CD4-positive, alpha-beta T cell (primary cell): ENCODE measurements at regions not wholly inside any gene's neighbourhood (a gene's known extent, or its start where the extent isn't known, plus 50 kb on each side); places are given as distances from the start of the nearest gene placed in this dataset.

Source experiments
- ATAC-seq: fragments of 200-7000 bp; cut with Tn5 transposase; one replicate; pipeline ENCODE4 v1.10.0; 2022; ENCODE audit warnings: mild to moderate bottlenecking; ENCODE audit not compliant: poor library complexity
- CTCF ChIA-PET: fragments of 350-600 bp; sonication (Branson Sonifier 250); formaldehyde crosslinking; loops from one replicate; lab custom pipeline; 2021; ENCODE audit warnings: antibody characterized with exemption, inconsistent platforms; lab: Charles Lee
- POLR2A ChIA-PET: fragments of 350-600 bp; sonication (Branson Sonifier 250); formaldehyde crosslinking; loops from one replicate; lab custom pipeline; 2021; ENCODE audit warnings: antibody characterized with exemption, inconsistent platforms; lab: Charles Lee
- DNase-seq, 14 experiments: peaks; one replicate each; pipeline ENCODE4 v3.0.0-alpha.2; 2013 to 2020; ENCODE audit warnings: mixed read lengths in 2 of 14
- H3K27ac ChIP-seq, 2 donors: one replicate each; pipeline versions ENCODE4 v1.5.1 to v1.7.0; 2013; ENCODE audit warnings: low read length in 2 of 2, low read depth in 1 of 2, mild to moderate bottlenecking in 1 of 2
- H3K27me3 ChIP-seq, 2 experiments: 1 replicate in 1 of 2; 2 replicates in 1 of 2; pipeline versions ENCODE4 v1.6.1 to v1.7.0; 2013; ENCODE audit warnings: low read length in 2 of 2, control low read depth in 1 of 2, mild to moderate bottlenecking in 1 of 2, moderate library complexity in 1 of 2; ENCODE audit not compliant: insufficient read depth in 2 of 2, control insufficient read depth in 1 of 2
- H3K36me3 ChIP-seq: one replicate; pipeline ENCODE4 v1.6.1; 2013; ENCODE audit warnings: low read length, control low read depth; ENCODE audit not compliant: insufficient read depth
- H3K4me1 ChIP-seq: one replicate; pipeline ENCODE4 v1.6.1; 2013; ENCODE audit warnings: low read length, control low read depth; ENCODE audit not compliant: insufficient read depth
- H3K4me3 ChIP-seq: one replicate; pipeline ENCODE4 v1.5.1; 2013; ENCODE audit warnings: mild to moderate bottlenecking, low read length, moderate library complexity
- H3K9me3 ChIP-seq, 2 experiments: 1 replicate in 1 of 2; 2 replicates in 1 of 2; pipeline versions ENCODE4 v1.6.1 to v1.7.0; 2013; ENCODE audit warnings: low read length in 2 of 2, mild to moderate bottlenecking in 2 of 2, control low read depth in 1 of 2, moderate library complexity in 1 of 2; ENCODE audit not compliant: control insufficient read depth in 1 of 2, insufficient read depth in 1 of 2
- H3K27ac Mint-ChIP-seq: one replicate; pipeline ENCODE4 v1.8.0; 2020; ENCODE audit warnings: mixed read lengths
- H3K27me3 Mint-ChIP-seq: one replicate; pipeline ENCODE4 v1.8.0; 2021; ENCODE audit warnings: mixed read lengths
- H3K36me3 Mint-ChIP-seq: one replicate; pipeline ENCODE4 v1.8.0; 2021; ENCODE audit warnings: low read depth, mixed read lengths
- H3K4me1 Mint-ChIP-seq: one replicate; pipeline ENCODE4 v1.8.0; 2021; ENCODE audit warnings: low read depth, mixed read lengths
- H3K4me3 Mint-ChIP-seq: one replicate; pipeline ENCODE4 v1.8.0; 2020; ENCODE audit warnings: mild to moderate bottlenecking, mixed read lengths
- H3K9me3 Mint-ChIP-seq: one replicate; pipeline ENCODE4 v1.8.0; 2020; ENCODE audit warnings: mixed read lengths
- intact Hi-C, 2 experiments: fragments of 100-400 bp; cut with DNase I in 1 of 2; cut with micrococcal nuclease in 1 of 2; formaldehyde crosslinking; loops; one replicate each; pipeline versions ENCODE4 v1.15.1 to v1.9.0; 2023 to 2025; cut with DNase I, micrococcal nuclease
- TF ChIP-seq, protein P1 (sequence below): fragments of 200-600 bp; IDR thresholded peaks from one replicate; pipeline ENCODE4 v1.8.0; 2022; ENCODE audit warnings: antibody characterized with exemption, mild to moderate bottlenecking

DNA sequence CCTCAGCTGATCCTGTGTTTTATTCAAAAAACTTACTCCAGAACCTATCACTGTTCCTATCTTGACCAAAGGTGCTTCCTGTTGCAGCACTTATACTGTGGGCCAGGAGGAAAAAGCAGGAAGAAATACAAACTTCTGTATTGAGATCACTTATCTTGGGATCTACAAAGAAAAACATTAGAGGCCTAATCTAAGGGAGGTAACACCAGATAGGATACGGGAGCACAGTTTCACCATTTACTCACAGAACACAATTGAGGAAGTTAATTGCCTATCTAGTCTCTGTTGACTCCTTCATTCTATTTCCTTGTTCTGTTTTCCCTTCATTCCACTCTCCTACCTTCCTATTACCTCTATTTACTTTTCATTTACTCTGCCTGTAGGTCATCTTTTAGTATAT, 287.2 kb upstream of the LINC00305 start:
- peaks cover 5 to 13% of the 10 kb centered on the region in 2 experiments for H3K9me3 ChIP-seq
- TF ChIP-seq, protein P1, sequence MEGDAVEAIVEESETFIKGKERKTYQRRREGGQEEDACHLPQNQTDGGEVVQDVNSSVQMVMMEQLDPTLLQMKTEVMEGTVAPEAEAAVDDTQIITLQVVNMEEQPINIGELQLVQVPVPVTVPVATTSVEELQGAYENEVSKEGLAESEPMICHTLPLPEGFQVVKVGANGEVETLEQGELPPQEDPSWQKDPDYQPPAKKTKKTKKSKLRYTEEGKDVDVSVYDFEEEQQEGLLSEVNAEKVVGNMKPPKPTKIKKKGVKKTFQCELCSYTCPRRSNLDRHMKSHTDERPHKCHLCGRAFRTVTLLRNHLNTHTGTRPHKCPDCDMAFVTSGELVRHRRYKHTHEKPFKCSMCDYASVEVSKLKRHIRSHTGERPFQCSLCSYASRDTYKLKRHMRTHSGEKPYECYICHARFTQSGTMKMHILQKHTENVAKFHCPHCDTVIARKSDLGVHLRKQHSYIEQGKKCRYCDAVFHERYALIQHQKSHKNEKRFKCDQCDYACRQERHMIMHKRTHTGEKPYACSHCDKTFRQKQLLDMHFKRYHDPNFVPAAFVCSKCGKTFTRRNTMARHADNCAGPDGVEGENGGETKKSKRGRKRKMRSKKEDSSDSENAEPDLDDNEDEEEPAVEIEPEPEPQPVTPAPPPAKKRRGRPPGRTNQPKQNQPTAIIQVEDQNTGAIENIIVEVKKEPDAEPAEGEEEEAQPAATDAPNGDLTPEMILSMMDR = no peak
- POLR2A ChIA-PET = no interaction called here
- H3K4me1 ChIP-seq = no peaks in the 10 kb centered on the region
- Mint-ChIP-seq H3K27me3 (no peaks in the 10 kb centered on the region), H3K4me3 (no peak overlapping the region), H3K9me3 (peaks cover 23% of the 10 kb centered on the region), H3K36me3 (no peaks in the 10 kb centered on the region), H3K27ac (no peak overlapping the region), H3K4me1 (no peaks in the 10 kb centered on the region)
- CTCF ChIA-PET = no interaction called here
- no peak for ATAC-seq
- H3K4me3 ChIP-seq = no peak overlapping the region
- no peaks in the 10 kb centered on the region for H3K36me3 ChIP-seq
- H3K27ac ChIP-seq = no peak overlapping the region
- H3K27me3 ChIP-seq = no peaks in the 10 kb centered on the region
- no peak for DNase-seq
- intact Hi-C loops = no loop called here

DNA sequence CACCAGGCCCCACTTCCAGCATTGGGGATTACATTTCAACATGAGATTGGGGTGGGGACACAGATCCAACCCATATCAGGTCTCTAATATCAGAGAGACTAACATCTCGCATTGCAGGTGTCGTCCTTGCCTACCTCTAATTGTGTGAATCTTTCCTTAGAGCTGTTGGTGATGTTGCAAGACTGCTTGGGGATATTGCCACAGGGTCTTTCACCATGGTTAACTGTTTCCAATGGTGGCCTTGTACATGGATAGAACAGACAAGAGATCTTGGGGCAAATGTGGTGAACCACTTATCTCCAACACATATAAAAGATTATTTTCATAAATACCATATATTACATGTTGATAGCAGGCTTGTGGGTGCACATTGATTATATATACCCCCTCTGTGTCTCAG, 270.3 kb upstream of the LINC00305 start:
- no peak overlapping the region for H3K4me3 ChIP-seq
- no peaks in the 10 kb centered on the region for H3K9me3 ChIP-seq
- intact Hi-C loops = no loop called here
- ChIA-PET CTCF (no interaction called here), POLR2A (no interaction called here)
- Mint-ChIP-seq H3K27ac (no peak overlapping the region), H3K4me3 (no peak overlapping the region), H3K9me3 (peaks cover 5% of the 10 kb centered on the region), H3K4me1 (no peaks in the 10 kb centered on the region), H3K27me3 (no peaks in the 10 kb centered on the region), H3K36me3 (no peaks in the 10 kb centered on the region)
- TF ChIP-seq, protein P1 = no peak
- no peaks in the 10 kb centered on the region for H3K36me3 ChIP-seq
- H3K27ac ChIP-seq = no peak overlapping the region
- DNase-seq (no peak), ATAC-seq (no peak)
- H3K27me3 ChIP-seq = no peaks in the 10 kb centered on the region
- no peaks in the 10 kb centered on the region for H3K4me1 ChIP-seq

DNA sequence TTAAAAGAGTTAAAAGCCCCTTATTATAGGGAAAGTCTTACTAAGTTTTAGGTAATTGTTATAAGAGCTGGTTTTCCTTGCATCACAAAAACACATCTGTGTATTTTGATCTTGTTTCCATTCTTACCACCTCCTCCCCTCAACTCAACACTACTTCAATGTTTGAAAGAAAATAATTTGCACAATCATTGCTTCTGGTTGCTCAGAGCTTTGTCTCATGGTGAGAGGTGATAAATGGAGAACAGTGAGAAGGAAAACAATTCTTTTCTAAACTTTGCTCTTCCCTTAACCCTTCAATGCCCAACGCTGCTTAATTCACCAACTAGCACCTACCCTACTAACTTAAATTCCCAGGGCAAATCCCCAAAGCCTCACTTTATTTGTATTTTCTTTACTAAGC, 268.1 kb upstream of the LINC00305 start:
- ATAC-seq (no peak), DNase-seq (no peak)
- TF ChIP-seq, protein P1 = no peak
- no peaks in the 10 kb centered on the region for H3K36me3 Mint-ChIP-seq
- H3K27me3 Mint-ChIP-seq = no peaks in the 10 kb centered on the region
- no peaks in the 10 kb centered on the region for H3K4me1 Mint-ChIP-seq
- Histone ChIP-seq H3K27ac (no peak overlapping the region), H3K36me3 (no peaks in the 10 kb centered on the region), H3K4me1 (no peaks in the 10 kb centered on the region), H3K9me3 (peaks cover 0 to 5% of the 10 kb centered on the region in 2 experiments), H3K27me3 (no peaks in the 10 kb centered on the region), H3K4me3 (no peak overlapping the region)
- ChIA-PET CTCF (no interaction called here), POLR2A (no interaction called here)
- H3K27ac Mint-ChIP-seq = no peak overlapping the region
- no peak overlapping the region for H3K4me3 Mint-ChIP-seq
- H3K9me3 Mint-ChIP-seq = peaks cover 5% of the 10 kb centered on the region
- intact Hi-C loops = no loop called here
